NB4 (cell line): ENCODE measurements at regions not wholly inside any gene's neighbourhood (a gene's known extent, or its start where the extent isn't known, plus 50 kb on each side); places are given as distances from the start of the nearest gene placed in this dataset.

ENCODE experiments used
- DNase-seq: peaks from one replicate; pipeline ENCODE4 v3.0.0; 2010; ENCODE audit warnings: low read depth
- H3K4me3 ChIP-seq: one replicate; pipeline ENCODE4 v1.5.1; 2011; ENCODE audit warnings: mild to moderate bottlenecking, low read depth, low read length, moderate library complexity
- MYC ChIP-seq: IDR thresholded peaks from 2 replicates; pipeline ENCODE4 v1.6.1; 2011; ENCODE audit warnings: low read depth, low read length
- POLR2A ChIP-seq: IDR thresholded peaks from 2 replicates; pipeline ENCODE4 v1.6.1; 2011; ENCODE audit warnings: mild to moderate bottlenecking; ENCODE audit not compliant: insufficient read length; ENCODE audit errors: extremely low read depth
- TF ChIP-seq, protein P1 (sequence below): IDR thresholded peaks from one replicate; pipeline ENCODE4 v1.5.1; 2012; ENCODE audit warnings: low read depth, low read length
- TF ChIP-seq, protein P2 (sequence below): IDR thresholded peaks from 2 replicates; pipeline ENCODE4 v1.6.1; 2011; ENCODE audit warnings: low read depth, low read length

DNA sequence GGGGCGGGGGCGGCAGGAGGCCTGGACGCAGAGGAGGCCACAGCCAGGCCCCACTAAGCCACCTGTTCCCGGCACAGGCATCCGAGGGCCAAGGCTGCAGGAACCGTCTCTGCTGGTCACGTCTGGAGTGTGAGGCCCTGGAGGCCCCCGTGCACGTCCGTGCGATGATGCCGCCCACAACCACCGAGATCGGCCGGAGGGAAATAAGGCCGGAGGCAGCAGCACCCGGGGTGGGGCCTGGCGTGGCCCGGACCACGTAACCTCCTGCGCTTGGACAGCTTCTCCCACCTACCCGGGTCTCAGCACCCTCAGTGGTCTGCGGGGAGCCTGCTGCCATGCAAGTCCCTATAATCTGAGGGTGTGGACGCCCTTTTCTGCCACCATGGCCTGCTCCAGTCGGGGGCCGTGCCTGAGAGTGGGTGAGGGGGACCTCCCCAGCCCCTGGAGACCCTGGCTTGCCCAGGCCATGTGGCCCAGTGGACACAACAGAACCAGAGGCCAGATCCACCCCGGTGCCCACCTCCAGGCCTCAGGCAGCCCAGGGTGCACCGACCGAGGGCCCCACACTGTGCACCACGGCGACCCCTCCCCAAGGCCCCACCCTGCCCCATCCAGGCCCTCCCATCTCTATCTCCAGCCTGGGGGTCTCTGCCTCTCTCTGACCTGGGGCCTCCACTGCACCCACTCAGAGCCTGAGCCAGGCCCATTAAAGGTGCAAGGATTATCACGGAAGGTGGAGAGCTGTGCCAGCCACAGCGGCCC, 83.1 kb downstream of the PDGFA start:
- DNase-seq, result no peak
- TF ChIP-seq POLR2A, result no peak
- TF ChIP-seq, protein P1, sequence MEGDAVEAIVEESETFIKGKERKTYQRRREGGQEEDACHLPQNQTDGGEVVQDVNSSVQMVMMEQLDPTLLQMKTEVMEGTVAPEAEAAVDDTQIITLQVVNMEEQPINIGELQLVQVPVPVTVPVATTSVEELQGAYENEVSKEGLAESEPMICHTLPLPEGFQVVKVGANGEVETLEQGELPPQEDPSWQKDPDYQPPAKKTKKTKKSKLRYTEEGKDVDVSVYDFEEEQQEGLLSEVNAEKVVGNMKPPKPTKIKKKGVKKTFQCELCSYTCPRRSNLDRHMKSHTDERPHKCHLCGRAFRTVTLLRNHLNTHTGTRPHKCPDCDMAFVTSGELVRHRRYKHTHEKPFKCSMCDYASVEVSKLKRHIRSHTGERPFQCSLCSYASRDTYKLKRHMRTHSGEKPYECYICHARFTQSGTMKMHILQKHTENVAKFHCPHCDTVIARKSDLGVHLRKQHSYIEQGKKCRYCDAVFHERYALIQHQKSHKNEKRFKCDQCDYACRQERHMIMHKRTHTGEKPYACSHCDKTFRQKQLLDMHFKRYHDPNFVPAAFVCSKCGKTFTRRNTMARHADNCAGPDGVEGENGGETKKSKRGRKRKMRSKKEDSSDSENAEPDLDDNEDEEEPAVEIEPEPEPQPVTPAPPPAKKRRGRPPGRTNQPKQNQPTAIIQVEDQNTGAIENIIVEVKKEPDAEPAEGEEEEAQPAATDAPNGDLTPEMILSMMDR, result no peak
- TF ChIP-seq, protein P2, sequence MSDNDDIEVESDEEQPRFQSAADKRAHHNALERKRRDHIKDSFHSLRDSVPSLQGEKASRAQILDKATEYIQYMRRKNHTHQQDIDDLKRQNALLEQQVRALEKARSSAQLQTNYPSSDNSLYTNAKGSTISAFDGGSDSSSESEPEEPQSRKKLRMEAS, result no peak
- TF ChIP-seq MYC, result no peak

DNA sequence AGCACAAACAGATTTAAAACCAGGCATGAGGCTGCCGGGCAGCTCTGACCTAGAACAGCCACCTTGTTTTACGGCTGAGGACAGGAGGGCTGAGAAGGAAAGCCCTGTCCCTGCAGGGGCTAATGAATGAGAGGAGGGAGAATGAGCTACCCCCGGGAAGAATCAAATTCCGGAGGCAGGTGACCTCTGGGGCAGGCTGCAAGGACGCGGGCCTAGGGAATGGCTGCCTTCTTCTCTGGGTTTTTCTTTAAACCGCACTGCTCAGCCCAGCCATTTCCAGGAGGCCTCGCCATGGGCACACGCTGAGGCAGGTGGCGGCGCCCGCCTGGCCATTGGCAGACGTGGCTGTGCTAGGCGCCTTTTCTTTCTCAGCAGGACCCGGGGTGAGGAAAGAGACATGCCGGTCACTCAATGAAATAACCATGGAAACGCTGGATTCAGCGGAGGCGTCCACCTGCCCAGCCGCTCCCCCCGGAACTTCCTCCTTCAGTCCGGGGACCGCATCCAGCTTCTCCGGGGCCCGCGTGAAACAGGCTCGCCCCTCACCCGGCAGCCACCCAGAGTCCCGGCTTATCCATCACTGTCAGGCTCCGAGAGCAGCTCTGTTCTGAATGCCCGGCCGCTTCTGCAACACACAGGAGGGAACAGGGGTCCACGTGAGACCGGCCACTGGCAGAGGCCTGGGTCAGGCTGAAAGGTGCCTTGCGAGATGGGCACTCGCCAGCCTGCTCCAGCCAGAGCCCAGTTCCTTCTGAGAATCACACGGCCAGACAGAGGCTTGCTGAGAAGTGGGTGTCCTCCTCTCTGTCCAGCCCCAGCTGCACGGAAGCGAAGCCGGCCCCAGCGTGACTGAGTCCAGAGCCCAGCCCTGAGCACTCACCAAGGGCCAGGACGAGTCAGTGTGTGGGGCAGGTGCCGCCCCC, 82.1 kb downstream of the PDGFA start:
- H3K4me3 ChIP-seq, result no peak overlapping the region
- TF ChIP-seq MYC (no peak), POLR2A (no peak)
- TF ChIP-seq, protein P1, result no peak
- TF ChIP-seq, protein P2, result no peak
- no peak for DNase-seq

More for the DNA sequence above, 83.1 kb downstream of the PDGFA start:
- no peak overlapping the region for H3K4me3 ChIP-seq

DNA sequence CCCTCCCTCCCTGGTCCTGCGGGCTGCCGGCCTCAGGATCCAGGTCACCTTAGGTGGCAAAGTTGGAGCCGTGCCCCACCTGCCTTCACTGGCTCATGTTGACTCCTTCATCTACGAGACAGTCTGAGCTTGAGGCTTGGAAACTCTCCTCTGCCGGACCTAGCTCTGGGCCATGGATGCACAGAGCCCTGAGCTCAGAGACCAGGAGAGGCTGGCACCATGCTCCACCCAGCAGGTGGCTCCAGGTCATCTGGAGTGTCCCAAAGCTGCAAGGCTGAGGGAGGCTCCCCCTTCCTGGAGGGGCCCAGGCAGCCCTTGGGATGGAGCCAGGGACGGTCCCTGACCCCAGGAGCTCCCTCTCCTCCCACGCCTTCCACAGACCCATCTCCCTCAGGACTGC, 81.3 kb downstream of the PDGFA start:
- no peak for DNase-seq
- no peak overlapping the region for H3K4me3 ChIP-seq
- TF ChIP-seq, protein P1, result no peak
- TF ChIP-seq POLR2A, result no peak
- TF ChIP-seq MYC, result no peak
- TF ChIP-seq, protein P2, result no peak

DNA sequence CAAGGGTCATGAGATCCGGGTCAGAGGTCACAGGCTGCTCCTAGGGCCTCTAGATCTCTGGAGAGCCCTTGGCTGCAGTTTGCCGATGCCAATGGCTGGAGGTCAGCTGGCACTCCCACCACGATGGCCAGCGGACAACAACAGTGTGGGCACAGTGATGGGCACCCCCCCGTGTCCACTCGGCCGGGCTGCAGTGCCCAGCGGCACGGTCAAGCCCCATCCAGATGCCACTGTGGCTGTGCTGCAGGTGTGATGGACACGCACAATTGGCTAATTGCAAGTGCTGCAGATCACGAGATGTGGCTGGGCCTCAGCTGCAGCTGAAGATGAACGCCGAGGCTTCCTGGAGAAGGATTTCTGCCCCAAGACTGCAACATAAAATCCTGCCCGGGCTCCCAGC, 80.7 kb downstream of the PDGFA start:
- no peak for TF ChIP-seq POLR2A
- TF ChIP-seq, protein P1, result no peak
- no peak for TF ChIP-seq MYC
- TF ChIP-seq, protein P2, result no peak
- no peak overlapping the region for H3K4me3 ChIP-seq
- no peak for DNase-seq

DNA sequence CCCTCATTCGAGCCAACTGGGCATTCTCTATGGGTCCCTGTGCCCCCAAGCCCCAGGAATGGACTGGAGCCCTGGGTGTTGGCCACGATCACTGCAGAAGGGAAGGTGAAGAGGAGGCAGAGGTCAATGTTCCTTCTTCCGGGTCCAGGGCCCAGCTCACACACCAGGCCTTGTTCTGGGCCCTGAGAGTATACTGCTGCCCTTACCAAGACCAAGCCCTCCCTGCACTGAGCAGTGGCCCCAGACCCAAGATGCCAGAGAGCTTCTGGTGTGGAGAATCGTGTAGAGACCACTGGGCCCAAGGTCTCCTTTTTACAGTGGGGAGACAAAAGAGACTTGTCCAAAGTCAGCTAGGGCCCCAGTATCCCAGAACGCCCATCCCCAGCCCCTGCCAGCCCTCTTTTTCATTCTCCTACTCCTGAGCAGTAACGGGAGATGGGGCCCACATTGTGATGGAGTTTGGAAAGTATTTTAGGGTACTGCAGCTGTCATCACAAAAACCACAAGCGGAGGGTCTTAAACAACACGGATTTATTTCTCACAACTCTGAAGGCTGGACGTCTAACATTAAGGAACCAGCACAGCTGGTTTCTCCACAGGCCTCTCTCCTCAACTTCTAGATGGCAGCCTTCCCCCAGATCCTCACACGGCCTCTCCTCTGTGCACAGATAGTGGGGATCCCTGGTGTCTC, 79.4 kb downstream of the PDGFA start:
- no peak overlapping the region for H3K4me3 ChIP-seq
- DNase-seq, result no peak
- TF ChIP-seq, protein P1, result no peak
- TF ChIP-seq POLR2A (no peak), MYC (no peak)
- TF ChIP-seq, protein P2, result no peak
